IPS DF 6.9 (cell line): ENCODE measurements at regions not wholly inside any gene's neighbourhood (a gene's known extent, or its start where the extent isn't known, plus 50 kb on each side); places are given as distances from the start of the nearest gene placed in this dataset.

Source experiments
- DNase-seq: peaks from one replicate; pipeline ENCODE4 v3.0.0-alpha.2; 2013; ENCODE audit warnings: low read depth, low spot score
- H3K27ac ChIP-seq: one replicate; pipeline ENCODE4 v1.5.1; 2013; ENCODE audit warnings: low read length, control low read depth
- H3K27me3 ChIP-seq: 2 replicates; pipeline ENCODE4 v1.6.1; 2013; ENCODE audit warnings: mild to moderate bottlenecking, low read length; ENCODE audit not compliant: control insufficient read depth, insufficient read depth
- H3K36me3 ChIP-seq: 2 replicates; pipeline ENCODE4 v1.6.1; 2013; ENCODE audit warnings: low read length; ENCODE audit not compliant: control insufficient read depth, insufficient read depth
- H3K4me1 ChIP-seq: 2 replicates; pipeline ENCODE4 v1.6.1; 2013; ENCODE audit warnings: low read length; ENCODE audit not compliant: control insufficient read depth, insufficient read depth
- H3K4me3 ChIP-seq: 2 replicates; pipeline ENCODE4 v1.5.1; 2013; ENCODE audit warnings: mild to moderate bottlenecking, low read length
- H3K9me3 ChIP-seq: 2 replicates; pipeline ENCODE4 v1.6.1; 2013; ENCODE audit warnings: low read length, inconsistent platforms; ENCODE audit not compliant: control insufficient read depth, insufficient read depth
- WGBS: extraction: QIAGEN DNeasy Blood & Tissue Kit; methylation state at CpG from one replicate; pipeline ENCODE4 v1.1.7; 2013; ENCODE audit warnings: mixed read lengths, missing lambda C conversion rate; ENCODE audit not compliant: insufficient read length, insufficient coverage; 5-methylcytosine and 5-hydroxymethylcytosine counted together

GRCh38 chr3:116873142-116873541 lies 163.6 kb downstream of the TUSC7 start:
- no peak overlapping the region for H3K27ac ChIP-seq
- H3K4me3 ChIP-seq: no peak overlapping the region
- no peaks in the 10 kb centered on the region for H3K36me3 ChIP-seq
- no peaks in the 10 kb centered on the region for H3K4me1 ChIP-seq
- H3K9me3 ChIP-seq: no peaks in the 10 kb centered on the region
- no peak for DNase-seq
- no peaks in the 10 kb centered on the region for H3K27me3 ChIP-seq
- WGBS: no CpG with 5 or more reads among the region's 3 CpGs

- Histone ChIP-seq H3K4me1 (no peaks in the 10 kb centered on the region), H3K27ac (no peak overlapping the region), H3K9me3 (no peaks in the 10 kb centered on the region; the same call in 1 of the 2 replicates), H3K36me3 (no peaks in the 10 kb centered on the region), H3K27me3 (no peaks in the 10 kb centered on the region), H3K4me3 (no peak overlapping the region)
- no CpG with 5 or more reads among the region's 3 CpGs for WGBS
- no peak for DNase-seq
These were observed 168.4 kb downstream of the TUSC7 start for GRCh38 chr3:116877968-116878367.

- WGBS: no CpG with 5 or more reads among the region's 4 CpGs
- Histone ChIP-seq H3K4me1 (no peaks in the 10 kb centered on the region), H3K9me3 (no peaks in the 10 kb centered on the region), H3K36me3 (no peaks in the 10 kb centered on the region), H3K27ac (no peak overlapping the region), H3K27me3 (no peaks in the 10 kb centered on the region), H3K4me3 (no peak overlapping the region)
- DNase-seq: no peak
These were observed 176.8 kb downstream of the TUSC7 start for GRCh38 chr3:116886202-116886893.

- H3K36me3 ChIP-seq: no peaks in the 10 kb centered on the region
- H3K4me1 ChIP-seq: no peaks in the 10 kb centered on the region
- no peak for DNase-seq
- WGBS: no CpG with 5 or more reads among the region's 2 CpGs
- no peak overlapping the region for H3K4me3 ChIP-seq
- H3K9me3 ChIP-seq: no peaks in the 10 kb centered on the region
- no peaks in the 10 kb centered on the region for H3K27me3 ChIP-seq
- H3K27ac ChIP-seq: no peak overlapping the region
These were observed 186.5 kb downstream of the TUSC7 start for GRCh38 chr3:116896116-116896515.

GRCh38 chr3:116897382-116897781 lies 187.8 kb downstream of the TUSC7 start:
- Histone ChIP-seq H3K4me3 (no peak overlapping the region), H3K4me1 (no peaks in the 10 kb centered on the region), H3K27me3 (no peaks in the 10 kb centered on the region), H3K9me3 (no peaks in the 10 kb centered on the region), H3K27ac (no peak overlapping the region), H3K36me3 (no peaks in the 10 kb centered on the region)
- no CpG with 5 or more reads among the region's 3 CpGs for WGBS
- DNase-seq: no peak

- H3K4me3 ChIP-seq: no peak overlapping the region
These were observed 189.7 kb downstream of the TUSC7 start for GRCh38 chr3:116899253-116899652.

GRCh38 chr3:116905334-116905733 lies 195.8 kb downstream of the TUSC7 start:
- Histone ChIP-seq H3K9me3 (no peaks in the 10 kb centered on the region), H3K36me3 (no peaks in the 10 kb centered on the region), H3K27ac (no peak overlapping the region), H3K4me3 (no peak overlapping the region), H3K4me1 (no peaks in the 10 kb centered on the region), H3K27me3 (no peaks in the 10 kb centered on the region)
- no CpG with 5 or more reads among the region's 3 CpGs for WGBS
- no peak for DNase-seq

More at GRCh38 chr3:116899253-116899652, 189.7 kb downstream of the TUSC7 start:
- no peak overlapping the region for H3K27ac ChIP-seq
- no peak for DNase-seq
- H3K36me3 ChIP-seq: no peaks in the 10 kb centered on the region
- H3K27me3 ChIP-seq: no peaks in the 10 kb centered on the region
- no peaks in the 10 kb centered on the region for H3K9me3 ChIP-seq
- no CpG with 5 or more reads among the region's 4 CpGs for WGBS
- no peaks in the 10 kb centered on the region for H3K4me1 ChIP-seq

- no peaks in the 10 kb centered on the region for H3K27me3 ChIP-seq
- DNase-seq: no peak
- WGBS: no CpG with 5 or more reads among the region's 2 CpGs
These were observed 196.2 kb downstream of the TUSC7 start for GRCh38 chr3:116905794-116906193.

GRCh38 chr3:116912116-116912515 lies 202.5 kb downstream of the TUSC7 start:
- Histone ChIP-seq H3K27ac (no peak overlapping the region), H3K9me3 (no peaks in the 10 kb centered on the region), H3K4me3 (no peak overlapping the region), H3K27me3 (no peaks in the 10 kb centered on the region), H3K4me1 (no peaks in the 10 kb centered on the region), H3K36me3 (no peaks in the 10 kb centered on the region)
- no CpG with 5 or more reads among the region's 1 CpG for WGBS
- no peak for DNase-seq

More at GRCh38 chr3:116905794-116906193, 196.2 kb downstream of the TUSC7 start:
- H3K9me3 ChIP-seq: no peaks in the 10 kb centered on the region
- H3K4me1 ChIP-seq: no peaks in the 10 kb centered on the region
- no peaks in the 10 kb centered on the region for H3K36me3 ChIP-seq
- no peak overlapping the region for H3K4me3 ChIP-seq
- no peak overlapping the region for H3K27ac ChIP-seq

GRCh38 chr3:116914004-116914403 lies 204.4 kb downstream of the TUSC7 start:
- H3K4me3 ChIP-seq: no peak overlapping the region
- H3K27me3 ChIP-seq: no peaks in the 10 kb centered on the region
- WGBS: no CpG with 5 or more reads among the region's 2 CpGs
- no peaks in the 10 kb centered on the region for H3K9me3 ChIP-seq
- no peak overlapping the region for H3K27ac ChIP-seq
- DNase-seq: no peak
- H3K4me1 ChIP-seq: no peaks in the 10 kb centered on the region
- no peaks in the 10 kb centered on the region for H3K36me3 ChIP-seq

- no peaks in the 10 kb centered on the region for H3K36me3 ChIP-seq
- no peak overlapping the region for H3K27ac ChIP-seq
- H3K4me3 ChIP-seq: no peak overlapping the region
- no peaks in the 10 kb centered on the region for H3K27me3 ChIP-seq
- no peak for DNase-seq
- no peaks in the 10 kb centered on the region for H3K9me3 ChIP-seq
- H3K4me1 ChIP-seq: no peaks in the 10 kb centered on the region
These were observed 207.3 kb downstream of the TUSC7 start for GRCh38 chr3:116916836-116917235.
